ENCODE measurements at regions not wholly inside any gene's neighbourhood (a gene's known extent, or its start where the extent isn't known, plus 50 kb on each side); places are given as distances from the start of the nearest gene placed in this dataset.

GRCh38 chr6:47117314-47117713 is 75.2 kb upstream of the ADGRF1 start:
- TF ChIP-seq, protein P1, sequence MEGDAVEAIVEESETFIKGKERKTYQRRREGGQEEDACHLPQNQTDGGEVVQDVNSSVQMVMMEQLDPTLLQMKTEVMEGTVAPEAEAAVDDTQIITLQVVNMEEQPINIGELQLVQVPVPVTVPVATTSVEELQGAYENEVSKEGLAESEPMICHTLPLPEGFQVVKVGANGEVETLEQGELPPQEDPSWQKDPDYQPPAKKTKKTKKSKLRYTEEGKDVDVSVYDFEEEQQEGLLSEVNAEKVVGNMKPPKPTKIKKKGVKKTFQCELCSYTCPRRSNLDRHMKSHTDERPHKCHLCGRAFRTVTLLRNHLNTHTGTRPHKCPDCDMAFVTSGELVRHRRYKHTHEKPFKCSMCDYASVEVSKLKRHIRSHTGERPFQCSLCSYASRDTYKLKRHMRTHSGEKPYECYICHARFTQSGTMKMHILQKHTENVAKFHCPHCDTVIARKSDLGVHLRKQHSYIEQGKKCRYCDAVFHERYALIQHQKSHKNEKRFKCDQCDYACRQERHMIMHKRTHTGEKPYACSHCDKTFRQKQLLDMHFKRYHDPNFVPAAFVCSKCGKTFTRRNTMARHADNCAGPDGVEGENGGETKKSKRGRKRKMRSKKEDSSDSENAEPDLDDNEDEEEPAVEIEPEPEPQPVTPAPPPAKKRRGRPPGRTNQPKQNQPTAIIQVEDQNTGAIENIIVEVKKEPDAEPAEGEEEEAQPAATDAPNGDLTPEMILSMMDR (IDR thresholded peaks at IDR 0.05): no peak
- TF ChIP-seq POLR2A (IDR thresholded peaks at IDR 0.05) (no peak), EP300 (IDR thresholded peaks at IDR 0.05) (no peak)
